Spleen (tissue), 7 donors: ENCODE measurements at regions not wholly inside any gene's neighbourhood (a gene's known extent, or its start where the extent isn't known, plus 50 kb on each side); places are given as distances from the start of the nearest gene placed in this dataset.

Experiments
- POLR2A ChIP-seq, 3 donors: fragments of 450-650 bp; IDR thresholded peaks; one replicate each; pipeline ENCODE4 v1.5.1; 2017; ENCODE audit warnings: antibody characterized with exemption in 3 of 3, mild to moderate bottlenecking in 1 of 3
- POLR2AphosphoS5 ChIP-seq, 3 donors: sonication (generic); formaldehyde crosslinking; IDR thresholded peaks; one replicate each; pipeline ENCODE4 v1.5.1; 2017; ENCODE audit warnings: antibody characterized with exemption in 3 of 3
- TF ChIP-seq, protein P1 (sequence below), 11 experiments: fragments of 200-600 bp in 7 of 11; fragments of 450-650 bp in 4 of 11; sonication (generic) in 4 of 11; IDR thresholded peaks in 8 of 11; conservative IDR thresholded peaks in 3 of 11; 1 replicate in 7 of 11; 2 replicates in 4 of 11; pipeline versions ENCODE4 v1.4.0 to v1.8.0; 2016 to 2021; ENCODE audit warnings: antibody characterized with exemption in 11 of 11, inconsistent platforms in 4 of 11, mild to moderate bottlenecking in 1 of 11
- donor health status: DM: no; HTN: no; CAD: no; lungs with moderate emphysema.
- donor health status: DM: no; HTN: no; CAD: no.
- donor health status: DM: no; HTN: no; CAD: no.

DNA sequence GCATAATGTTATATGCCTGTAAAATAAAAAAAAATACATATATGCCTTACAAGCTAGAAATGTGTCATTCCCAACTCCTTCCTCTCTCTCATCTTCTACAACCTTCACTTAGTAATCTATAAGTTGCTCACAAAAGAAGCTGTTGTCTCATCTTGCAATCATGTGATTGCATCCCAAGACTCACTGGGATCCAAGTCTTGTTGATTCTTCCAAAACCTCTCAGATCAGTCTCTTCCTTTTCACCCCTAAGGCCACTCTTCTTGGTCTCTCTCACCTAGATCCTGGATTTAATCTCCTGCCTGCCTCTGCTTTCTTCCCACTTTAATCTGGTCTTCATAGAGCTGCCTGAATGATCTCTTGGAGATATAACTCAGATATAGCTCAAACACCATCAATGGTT lies 261.1 kb upstream of the NR4A3 start:
- TF ChIP-seq, protein P1, sequence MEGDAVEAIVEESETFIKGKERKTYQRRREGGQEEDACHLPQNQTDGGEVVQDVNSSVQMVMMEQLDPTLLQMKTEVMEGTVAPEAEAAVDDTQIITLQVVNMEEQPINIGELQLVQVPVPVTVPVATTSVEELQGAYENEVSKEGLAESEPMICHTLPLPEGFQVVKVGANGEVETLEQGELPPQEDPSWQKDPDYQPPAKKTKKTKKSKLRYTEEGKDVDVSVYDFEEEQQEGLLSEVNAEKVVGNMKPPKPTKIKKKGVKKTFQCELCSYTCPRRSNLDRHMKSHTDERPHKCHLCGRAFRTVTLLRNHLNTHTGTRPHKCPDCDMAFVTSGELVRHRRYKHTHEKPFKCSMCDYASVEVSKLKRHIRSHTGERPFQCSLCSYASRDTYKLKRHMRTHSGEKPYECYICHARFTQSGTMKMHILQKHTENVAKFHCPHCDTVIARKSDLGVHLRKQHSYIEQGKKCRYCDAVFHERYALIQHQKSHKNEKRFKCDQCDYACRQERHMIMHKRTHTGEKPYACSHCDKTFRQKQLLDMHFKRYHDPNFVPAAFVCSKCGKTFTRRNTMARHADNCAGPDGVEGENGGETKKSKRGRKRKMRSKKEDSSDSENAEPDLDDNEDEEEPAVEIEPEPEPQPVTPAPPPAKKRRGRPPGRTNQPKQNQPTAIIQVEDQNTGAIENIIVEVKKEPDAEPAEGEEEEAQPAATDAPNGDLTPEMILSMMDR (IDR thresholded peaks at IDR 0.05 in 8 of 11, conservative IDR thresholded peaks at IDR 0.05 in 3 of 11) = no peak
- TF ChIP-seq POLR2AphosphoS5 (IDR thresholded peaks at IDR 0.05) (no peak), POLR2A (IDR thresholded peaks at IDR 0.05) (no peak)
